Osteoblast (primary cell): ENCODE measurements at regions not wholly inside any gene's neighbourhood (a gene's known extent, or its start where the extent isn't known, plus 50 kb on each side); places are given as distances from the start of the nearest gene placed in this dataset.

Experiments
- DNase-seq: peaks from one replicate; pipeline ENCODE4 v3.0.0; 2011; ENCODE audit warnings: low spot score, mixed read lengths; ENCODE audit not compliant: insufficient read length; ENCODE audit errors: missing footprints
- H2AFZ ChIP-seq: 2 replicates; pipeline ENCODE4 v1.6.0; 2011; ENCODE audit warnings: mild to moderate bottlenecking, low read length
- H3K27ac ChIP-seq: 2 replicates; pipeline ENCODE4 v1.5.1; 2011; ENCODE audit warnings: mild to moderate bottlenecking, low read depth, low read length, moderate library complexity
- H3K27me3 ChIP-seq: 2 replicates; pipeline ENCODE4 v1.6.0; 2012; ENCODE audit warnings: mild to moderate bottlenecking, control low read depth, inconsistent platforms, low read length, moderate library complexity; ENCODE audit not compliant: insufficient read depth
- H3K36me3 ChIP-seq: 2 replicates; pipeline ENCODE4 v1.5.1; 2011; ENCODE audit warnings: mild to moderate bottlenecking, low read length, control low read depth, moderate library complexity; ENCODE audit not compliant: insufficient read depth
- H3K4me1 ChIP-seq: 2 replicates; pipeline ENCODE4 v1.5.1; 2011; ENCODE audit warnings: mild to moderate bottlenecking, low read length, control low read depth, moderate library complexity; ENCODE audit not compliant: insufficient read depth
- H3K4me2 ChIP-seq: 2 replicates; pipeline ENCODE4 v1.6.0; 2011; ENCODE audit warnings: mild to moderate bottlenecking, low read length; ENCODE audit not compliant: insufficient read depth
- H3K4me3 ChIP-seq: fragments of 200-600 bp; sonication (generic); 3 replicates; pipeline ENCODE4 v1.5.1; 2012; ENCODE audit warnings: mild to moderate bottlenecking, low read length, inconsistent platforms; ENCODE audit not compliant: insufficient read depth
- H3K79me2 ChIP-seq: 2 replicates; pipeline ENCODE4 v1.6.0; 2012; ENCODE audit warnings: mild to moderate bottlenecking, low read length, control low read depth, inconsistent platforms; ENCODE audit not compliant: insufficient read depth
- H3K9me3 ChIP-seq: 2 replicates; pipeline ENCODE4 v1.5.1; 2011; ENCODE audit warnings: low read depth, low read length, control low read depth
- H4K20me1 ChIP-seq: 2 replicates; pipeline ENCODE4 v1.6.0; 2012; ENCODE audit warnings: mild to moderate bottlenecking, low read length, control low read depth; ENCODE audit not compliant: insufficient read depth
- CTCF ChIP-seq: IDR thresholded peaks from 2 replicates; pipeline ENCODE4 v1.5.1; 2011; ENCODE audit warnings: mild to moderate bottlenecking, low read depth, low read length, moderate library complexity; ENCODE audit errors: extremely low read depth

- H4K20me1 ChIP-seq, result no peaks in the 10 kb centered on the region
- H3K36me3 ChIP-seq, result no peaks in the 10 kb centered on the region
- no peaks in the 10 kb centered on the region for H3K9me3 ChIP-seq
- H3K27me3 ChIP-seq, result no peaks in the 10 kb centered on the region
- H3K79me2 ChIP-seq, result no peaks in the 10 kb centered on the region
- no peak overlapping the region for H2AFZ ChIP-seq
- no peak overlapping the region for H3K4me3 ChIP-seq
- H3K4me2 ChIP-seq, result no peak overlapping the region
- DNase-seq, result peak; percentile 46
- no peaks in the 10 kb centered on the region for H3K4me1 ChIP-seq
- no peak overlapping the region for H3K27ac ChIP-seq
- TF ChIP-seq CTCF, result no peak
Measured at GRCh38 chr2:45156605-45157004, 147.4 kb upstream of the SIX2 start.

- Histone ChIP-seq H2AFZ (no peak overlapping the region), H3K4me1 (no peaks in the 10 kb centered on the region), H3K4me2 (no peak overlapping the region), H3K9me3 (no peaks in the 10 kb centered on the region), H4K20me1 (no peaks in the 10 kb centered on the region), H3K4me3 (no peak overlapping the region), H3K36me3 (no peaks in the 10 kb centered on the region), H3K27me3 (no peaks in the 10 kb centered on the region), H3K27ac (no peak overlapping the region), H3K79me2 (no peaks in the 10 kb centered on the region)
- no peak for DNase-seq
- TF ChIP-seq CTCF, result no peak
Measured at GRCh38 chr2:45154606-45155155, 145.4 kb upstream of the SIX2 start.

- Histone ChIP-seq H3K9me3 (no peaks in the 10 kb centered on the region), H3K36me3 (no peaks in the 10 kb centered on the region), H3K27ac (no peak overlapping the region), H2AFZ (no peak overlapping the region), H3K4me3 (no peak overlapping the region), H3K79me2 (no peaks in the 10 kb centered on the region), H4K20me1 (no peaks in the 10 kb centered on the region), H3K4me2 (no peak overlapping the region), H3K4me1 (no peaks in the 10 kb centered on the region), H3K27me3 (no peaks in the 10 kb centered on the region)
- no peak for TF ChIP-seq CTCF
- no peak for DNase-seq
Measured at GRCh38 chr2:45154144-45154543, 144.9 kb upstream of the SIX2 start.

- Histone ChIP-seq H3K4me3 (no peak overlapping the region), H2AFZ (no peak overlapping the region), H3K27ac (no peak overlapping the region), H3K36me3 (no peaks in the 10 kb centered on the region), H3K27me3 (no peaks in the 10 kb centered on the region), H3K4me1 (no peaks in the 10 kb centered on the region), H3K4me2 (no peak overlapping the region), H3K9me3 (no peaks in the 10 kb centered on the region), H4K20me1 (no peaks in the 10 kb centered on the region), H3K79me2 (no peaks in the 10 kb centered on the region)
- DNase-seq, result no peak
- no peak for TF ChIP-seq CTCF
Measured at GRCh38 chr2:45153121-45153520, 143.9 kb upstream of the SIX2 start.
